GM12874 (cell line): ENCODE measurements at regions not wholly inside any gene's neighbourhood (a gene's known extent, or its start where the extent isn't known, plus 50 kb on each side); places are given as distances from the start of the nearest gene placed in this dataset.

Experiments used
- CTCF ChIP-seq: IDR thresholded peaks from 2 replicates; pipeline ENCODE4 v1.5.1; 2011; ENCODE audit warnings: low read depth, mild to moderate bottlenecking, control low read depth, low read length, moderate library complexity; ENCODE audit not compliant: insufficient read depth

- TF ChIP-seq CTCF, result no peak
Observed at GRCh38 chr19:31072451-31072850, 276.8 kb downstream of the TSHZ3 start.

- TF ChIP-seq CTCF, result no peak
Observed at GRCh38 chr19:31071136-31071855, 277.9 kb downstream of the TSHZ3 start.

- TF ChIP-seq CTCF, result no peak
Observed at GRCh38 chr19:31070146-31071065, 278.8 kb downstream of the TSHZ3 start.

GRCh38 chr19:31068268-31068667 is 281.0 kb downstream of the TSHZ3 start:
- no peak for TF ChIP-seq CTCF

- no peak for TF ChIP-seq CTCF
Observed at GRCh38 chr19:31066385-31066784, 282.9 kb downstream of the TSHZ3 start.

- TF ChIP-seq CTCF, result no peak
Observed at GRCh38 chr19:31064491-31064890, 284.7 kb downstream of the TSHZ3 start.

GRCh38 chr19:31058676-31059340 is 290.4 kb downstream of the TSHZ3 start:
- TF ChIP-seq CTCF, result no peak
